ENCODE measurements at regions not wholly inside any gene's neighbourhood (a gene's known extent, or its start where the extent isn't known, plus 50 kb on each side); places are given as distances from the start of the nearest gene placed in this dataset.

- no peak for FAIRE-seq
- no peak for DNase-seq (ENCODE audit: low spot score in 2 of 2)
These were observed 464.2 kb downstream of the NUF2 start for GRCh38 chr1:163785868-163786405.

DNA sequence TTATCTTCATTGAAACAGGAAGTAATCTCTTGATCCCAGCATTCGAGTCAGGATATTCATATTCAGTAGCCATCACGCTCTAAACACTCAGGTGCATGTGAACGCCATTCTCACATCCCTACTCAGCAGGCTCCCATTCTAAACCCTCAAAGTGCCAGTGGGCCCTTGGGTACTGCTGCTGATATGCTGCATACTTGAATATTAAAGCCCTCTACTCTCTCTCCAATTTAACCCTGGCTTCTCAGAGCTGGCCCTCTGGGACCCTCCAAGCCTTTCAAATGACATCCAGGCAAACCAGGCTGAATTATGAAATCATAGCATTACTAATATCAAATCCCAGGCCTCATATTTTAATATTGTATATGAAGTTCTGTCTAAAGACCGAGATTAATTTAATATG lies 468.2 kb downstream of the NUF2 start:
- DNase-seq (ENCODE audit: low spot score in 2 of 2) (no peak), FAIRE-seq (no peak)

DNA sequence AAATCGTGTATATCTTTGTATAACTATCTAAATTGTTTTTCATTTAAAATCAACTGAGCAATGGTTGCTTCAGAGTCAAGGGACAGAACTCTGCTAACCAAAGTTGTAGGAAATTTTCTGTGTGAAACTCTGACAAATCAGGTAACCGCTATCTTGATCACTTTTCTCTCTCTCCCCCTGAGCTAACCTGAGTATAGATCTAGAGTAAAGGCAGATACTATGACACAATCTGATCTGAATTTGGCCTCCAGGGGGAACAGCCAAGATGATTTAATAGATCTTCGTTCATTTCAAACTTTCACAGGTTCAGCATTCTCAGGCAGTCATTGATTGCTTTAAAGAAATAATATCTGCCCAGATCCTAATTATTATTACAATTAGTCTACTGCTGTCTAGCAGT lies 472.8 kb downstream of the NUF2 start:
- FAIRE-seq (no peak), DNase-seq (ENCODE audit: low spot score in 2 of 2) (no peak)

DNA sequence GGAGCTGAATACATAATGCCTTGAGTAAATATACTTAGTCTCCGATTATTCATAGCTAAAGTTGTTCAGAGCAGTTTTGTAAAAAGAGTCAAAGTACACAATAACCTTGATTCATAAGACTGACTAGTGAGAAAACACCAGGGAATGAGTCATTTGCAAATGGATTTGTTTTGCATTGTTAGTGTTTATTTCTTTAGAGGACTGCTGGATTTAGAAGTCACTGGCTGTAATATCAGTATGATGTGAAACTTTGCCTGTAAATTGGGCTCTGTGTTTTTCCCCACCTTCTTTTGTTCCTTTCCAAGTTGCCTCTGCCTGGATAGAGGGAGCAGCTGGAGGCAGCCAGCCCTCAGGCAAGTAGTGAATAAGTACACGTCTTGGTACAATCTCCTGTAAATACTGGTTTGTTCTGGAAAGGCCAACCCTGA lies 474.7 kb downstream of the NUF2 start:
- DNase-seq (ENCODE audit: low spot score in 2 of 2) = no peak
- no peak for FAIRE-seq

DNA sequence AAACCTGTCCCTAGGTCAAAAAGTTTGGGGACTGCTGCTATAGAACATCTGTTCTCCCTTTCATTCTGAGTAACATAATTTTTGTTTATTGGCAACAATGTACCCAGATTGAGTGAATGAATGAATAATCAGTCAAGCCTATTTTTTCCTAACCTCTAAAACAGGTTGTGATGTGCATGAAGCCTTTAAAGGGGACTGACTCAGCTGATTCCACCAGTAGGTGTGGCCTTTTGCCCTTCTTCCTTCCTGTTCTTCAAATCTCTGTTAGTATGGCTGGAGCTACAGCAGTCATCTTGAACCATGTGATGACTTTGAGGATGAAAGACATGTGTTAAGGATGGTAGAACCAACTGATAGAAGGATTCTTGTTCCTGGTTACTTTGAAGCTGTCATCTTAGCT lies 476.1 kb downstream of the NUF2 start:
- DNase-seq (ENCODE audit: low spot score in 2 of 2) (no peak), FAIRE-seq (no peak)

DNA sequence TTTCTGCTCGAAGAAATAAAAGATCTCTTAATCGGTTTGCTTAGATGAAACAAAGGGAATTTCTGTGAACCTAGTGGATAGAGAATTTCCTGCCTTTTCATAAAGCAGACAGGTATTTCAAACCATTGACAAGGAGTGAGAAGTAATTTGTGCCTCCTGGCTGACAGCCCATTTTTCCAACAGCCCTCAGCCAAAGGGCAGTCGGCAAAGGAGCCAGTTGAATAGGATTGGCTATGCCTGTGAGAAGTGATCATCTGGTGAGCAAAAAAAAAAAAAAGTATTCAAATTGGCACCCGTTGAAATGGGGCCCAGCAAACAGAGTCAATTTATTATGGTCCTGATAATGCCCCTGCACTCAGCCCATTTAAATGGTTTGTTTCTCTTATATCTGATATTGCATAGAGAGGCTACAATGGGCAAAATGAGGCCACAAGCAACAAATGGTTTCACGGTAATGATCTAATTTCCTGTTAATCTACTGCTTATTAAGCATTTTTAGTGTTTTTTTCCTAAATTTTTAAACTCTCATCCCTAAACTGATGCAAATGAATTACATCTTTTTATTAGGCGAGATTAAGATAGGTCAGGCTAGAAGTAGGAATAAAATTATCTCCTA lies 477.5 kb downstream of the NUF2 start:
- DNase-seq (ENCODE audit: low spot score in 2 of 2) = no peak
- no peak for FAIRE-seq

DNA sequence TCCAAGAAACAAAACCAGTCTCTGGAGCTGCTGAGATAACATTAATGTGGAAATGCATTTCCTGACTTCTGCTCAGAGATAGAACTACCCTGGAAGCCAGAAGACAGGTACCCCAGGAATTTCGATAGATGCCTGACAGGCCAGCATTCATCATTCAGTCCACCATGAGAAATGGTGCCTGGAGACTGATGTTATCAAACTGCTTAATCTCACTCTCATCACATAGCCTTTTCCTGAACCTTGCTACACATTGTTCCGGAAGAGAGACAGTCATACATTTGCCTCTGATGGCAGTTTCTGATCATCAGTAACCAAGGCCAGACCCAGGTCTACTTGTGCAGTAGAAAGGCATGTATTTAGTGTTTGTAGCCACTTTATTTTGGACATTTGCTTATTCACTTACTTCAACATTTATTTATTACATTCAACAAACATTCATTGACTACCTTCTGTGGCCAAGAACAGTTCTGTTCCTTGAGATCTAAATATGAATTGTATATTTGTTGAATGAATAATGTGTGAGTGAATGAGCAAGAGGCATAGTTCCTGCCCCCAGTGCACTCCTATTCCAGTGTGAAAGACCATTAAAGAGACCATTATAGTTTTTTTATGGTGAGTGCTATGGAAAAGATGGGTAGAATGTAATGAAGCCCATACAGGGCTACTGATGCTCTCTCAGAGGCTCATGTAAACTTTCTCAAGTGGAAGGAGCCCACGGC lies 485.7 kb downstream of the NUF2 start:
- DNase-seq (ENCODE audit: low spot score in 2 of 2) (no peak), FAIRE-seq (no peak)

DNA sequence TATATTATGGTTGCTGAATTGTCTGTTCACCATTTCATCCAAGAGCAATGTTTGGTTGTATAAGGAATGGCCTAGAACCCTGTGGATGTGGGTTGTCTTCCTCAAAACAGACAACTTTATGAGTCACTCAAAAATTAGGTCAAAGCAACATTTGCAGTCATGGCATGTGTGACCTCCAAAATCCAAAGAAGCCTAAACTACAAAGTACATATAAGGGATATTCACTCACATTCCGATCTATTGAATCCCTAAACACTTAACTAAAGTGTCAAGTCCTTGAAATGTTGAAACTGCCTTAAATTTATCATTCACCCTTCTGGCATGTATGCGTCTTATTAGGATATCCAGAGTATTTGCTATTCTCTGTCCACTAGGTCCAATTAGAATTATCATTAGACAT lies 491.5 kb downstream of the NUF2 start:
- FAIRE-seq (no peak), DNase-seq (ENCODE audit: low spot score in 2 of 2) (no peak)

DNA sequence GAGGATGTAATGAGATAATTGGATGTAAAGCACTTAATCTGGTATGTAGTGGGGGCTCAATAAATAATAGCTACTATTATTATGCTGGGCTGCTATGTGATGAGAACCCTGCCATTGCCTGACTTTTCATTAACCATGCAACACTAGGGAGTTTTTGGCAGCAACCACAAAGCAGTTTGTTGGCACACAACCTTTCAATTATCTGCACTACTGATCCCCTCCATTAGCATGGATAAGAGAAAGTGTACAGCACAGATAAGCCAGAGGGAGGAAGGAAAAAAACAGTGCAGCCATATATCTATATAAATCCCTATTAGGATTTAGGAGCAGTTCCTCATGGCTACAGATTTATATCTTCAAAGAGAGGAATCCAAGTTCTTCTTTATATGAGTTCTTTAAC lies 498.5 kb downstream of the NUF2 start:
- FAIRE-seq (no peak), DNase-seq (ENCODE audit: low spot score in 2 of 2) (no peak)

GRCh38 chr1:163820766-163821165 lies 499.0 kb downstream of the NUF2 start:
- FAIRE-seq = peak; percentile 3
- no peak for DNase-seq (ENCODE audit: low spot score in 2 of 2)

- FAIRE-seq = no peak
- DNase-seq (ENCODE audit: low spot score in 2 of 2) = no peak
These were observed 499.9 kb downstream of the NUF2 start for GRCh38 chr1:163821679-163822078.

DNA sequence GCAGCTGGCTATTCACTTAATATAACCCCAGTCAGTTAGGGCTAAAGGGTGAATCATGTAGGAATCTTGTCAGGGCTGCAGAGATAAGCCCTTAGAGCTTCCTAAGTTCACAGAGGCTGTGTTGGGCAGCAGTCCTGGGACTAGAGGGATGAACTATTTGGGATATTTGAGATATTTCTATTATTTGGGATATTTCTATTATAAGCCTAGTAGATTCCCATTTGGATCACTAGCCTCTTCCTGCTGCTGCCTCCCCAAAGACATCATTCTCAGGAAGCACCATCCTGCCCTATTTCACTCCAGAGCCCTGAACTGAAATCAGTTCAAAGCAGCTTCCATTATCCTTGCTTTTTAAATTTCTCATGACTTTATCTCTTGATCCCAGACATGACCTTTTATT lies 501.3 kb downstream of the NUF2 start:
- DNase-seq (ENCODE audit: low spot score in 2 of 2) = no peak
- no peak for FAIRE-seq

DNA sequence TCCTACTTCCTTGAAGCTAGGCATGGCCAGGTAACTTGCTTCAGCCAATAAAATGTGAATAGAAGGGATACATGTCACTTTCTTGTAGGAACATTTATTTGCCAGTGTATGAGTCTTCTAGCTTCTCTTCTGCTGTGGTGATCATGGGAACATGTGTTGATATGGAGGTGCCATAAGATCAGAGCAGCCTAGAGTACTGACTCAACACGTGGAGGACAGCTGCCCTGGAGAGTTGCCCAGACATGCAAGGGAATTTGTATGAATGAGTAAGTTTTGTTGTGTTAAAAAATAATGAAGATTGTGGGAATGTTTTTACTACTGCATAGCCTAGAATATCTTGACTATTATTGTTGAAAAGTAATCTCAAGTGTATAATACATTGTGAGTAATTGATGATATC lies 502.3 kb downstream of the NUF2 start:
- FAIRE-seq = no peak
- no peak for DNase-seq (ENCODE audit: low spot score in 2 of 2)

DNA sequence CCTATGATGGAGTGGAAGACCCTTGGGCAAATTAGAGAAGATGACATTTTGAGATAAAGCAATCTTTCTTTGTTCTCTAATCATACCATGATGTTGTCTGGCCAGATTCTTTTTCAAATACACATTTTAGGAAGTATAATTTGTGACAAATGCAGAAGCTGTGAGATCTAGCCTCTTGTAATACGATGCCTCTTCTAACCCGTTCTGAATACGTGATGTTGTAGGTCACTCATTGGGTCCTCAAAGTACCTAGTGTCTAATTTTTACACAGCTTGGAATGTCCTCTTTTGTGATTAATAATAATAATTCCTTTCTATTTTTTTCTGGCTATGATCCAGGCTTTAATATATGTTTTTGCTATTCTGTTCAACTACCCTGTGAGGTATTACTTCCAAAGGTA lies 502.7 kb downstream of the NUF2 start:
- DNase-seq (ENCODE audit: low spot score in 2 of 2) (no peak), FAIRE-seq (no peak)

DNA sequence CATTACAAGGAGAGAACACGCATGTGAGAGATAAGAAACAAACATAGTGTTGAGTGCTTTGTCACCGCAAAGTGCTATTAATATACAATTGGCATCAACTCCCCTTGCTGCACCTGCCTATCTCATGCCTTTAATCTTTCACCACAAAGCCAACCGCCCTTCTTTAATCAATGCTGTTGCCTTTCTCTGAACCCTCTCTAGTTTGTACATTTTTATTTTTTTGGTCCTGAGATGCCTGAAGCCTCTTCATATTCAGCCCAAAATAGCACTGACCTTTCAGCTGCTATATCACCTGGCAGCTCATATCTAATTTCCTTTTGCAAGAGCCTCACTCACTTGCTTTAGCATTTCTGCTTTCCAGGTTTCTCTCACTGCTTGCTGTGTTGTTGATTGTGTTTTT lies 504.7 kb downstream of the NUF2 start:
- DNase-seq (ENCODE audit: low spot score in 2 of 2) = no peak

DNA sequence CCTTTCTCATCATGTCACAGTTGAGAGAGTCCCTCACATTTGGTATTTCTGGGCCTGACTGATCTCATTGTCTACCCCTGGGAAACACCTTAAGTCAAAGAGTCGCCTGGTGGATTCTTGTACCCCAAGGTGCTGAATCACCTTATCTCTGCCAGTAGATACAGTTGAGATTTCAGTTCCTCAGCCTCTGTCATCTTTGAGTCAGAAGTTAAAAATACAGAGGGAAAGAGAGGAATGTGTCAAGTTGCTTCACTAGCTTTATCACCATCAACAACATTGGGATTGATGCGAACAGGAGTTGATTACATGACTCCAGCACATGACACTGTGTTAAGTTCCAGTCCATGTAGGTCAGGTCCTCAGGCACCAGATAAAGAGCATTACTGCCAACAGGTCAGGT lies 513.0 kb downstream of the NUF2 start:
- DNase-seq (ENCODE audit: low spot score in 2 of 2) (no peak), FAIRE-seq (no peak)

More for the DNA sequence above, 504.7 kb downstream of the NUF2 start:
- FAIRE-seq = no peak

- no peak for FAIRE-seq
- DNase-seq (ENCODE audit: low spot score in 2 of 2) = no peak
These were observed 514.7 kb downstream of the NUF2 start for GRCh38 chr1:163836481-163836880.

DNA sequence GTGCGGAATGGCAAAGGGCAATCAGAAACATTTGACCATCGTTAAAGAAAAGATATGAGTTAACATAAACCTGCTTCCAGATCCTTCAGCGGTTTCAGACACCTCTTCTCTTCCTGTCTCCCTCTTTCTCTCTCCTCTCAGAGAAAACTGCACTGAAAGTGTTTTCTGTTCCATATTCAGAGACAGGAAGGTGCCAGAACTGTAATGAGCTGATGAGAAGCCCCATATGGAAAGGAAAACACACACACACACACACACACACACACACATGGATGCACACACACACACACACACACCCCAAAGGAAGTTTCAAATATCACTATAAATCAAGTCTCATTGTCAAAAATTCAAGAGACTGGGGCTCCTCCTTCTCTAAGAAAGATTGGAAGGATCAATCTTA lies 515.5 kb downstream of the NUF2 start:
- DNase-seq (ENCODE audit: low spot score in 2 of 2) = no peak
- no peak for FAIRE-seq

GRCh38 chr1:163842571-163842970 lies 520.8 kb downstream of the NUF2 start:
- no peak for FAIRE-seq
- no peak for DNase-seq (ENCODE audit: low spot score in 2 of 2)

DNA sequence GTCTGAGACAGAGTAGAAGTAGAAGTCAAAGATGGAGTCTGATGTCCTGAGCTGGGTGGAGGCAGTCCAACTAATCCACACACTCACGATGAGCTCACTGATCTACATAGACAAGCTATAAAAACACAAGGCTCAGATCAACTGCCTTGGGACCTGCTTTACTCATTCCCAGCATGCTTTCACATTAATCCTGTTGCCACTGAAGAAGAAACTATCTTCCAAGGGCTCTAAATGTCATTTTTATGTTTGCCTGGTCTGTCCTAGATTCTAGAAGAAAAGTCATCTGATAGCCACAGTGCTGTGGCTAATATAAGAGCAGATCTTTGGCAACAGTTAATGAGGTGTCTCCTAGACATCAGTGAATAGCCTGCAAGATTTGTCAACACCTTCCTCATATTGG lies 522.7 kb downstream of the NUF2 start:
- FAIRE-seq (no peak), DNase-seq (ENCODE audit: low spot score in 2 of 2) (no peak)

GRCh38 chr1:163845279-163845678 lies 523.5 kb downstream of the NUF2 start:
- no peak for DNase-seq (ENCODE audit: low spot score in 2 of 2)
- FAIRE-seq = no peak

DNA sequence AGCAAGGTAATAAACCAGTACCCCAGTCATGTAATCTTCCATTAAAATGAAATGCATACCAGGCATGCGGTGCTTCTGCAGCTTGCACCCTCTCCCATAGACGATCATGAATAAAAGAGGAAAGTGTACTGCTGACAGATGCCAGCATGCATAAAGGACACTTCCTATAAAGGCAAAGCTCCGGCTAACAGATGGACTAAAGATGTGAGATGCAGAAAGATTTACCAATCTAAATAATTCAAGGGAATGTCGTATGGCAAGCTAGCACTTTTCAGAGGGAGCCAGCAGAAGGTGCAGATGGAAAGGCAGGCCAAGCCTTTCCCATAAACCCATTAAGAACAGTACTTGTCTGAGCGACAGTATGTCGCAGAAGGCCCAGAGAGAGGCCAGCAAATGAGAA lies 542.0 kb downstream of the NUF2 start:
- DNase-seq (ENCODE audit: low spot score in 2 of 2) = no peak
- no peak for FAIRE-seq

Measured in frontal cortex (tissue), 3 donors.